ENCODE measurements at regions not wholly inside any gene's neighbourhood (a gene's known extent, or its start where the extent isn't known, plus 50 kb on each side); places are given as distances from the start of the nearest gene placed in this dataset.

DNA sequence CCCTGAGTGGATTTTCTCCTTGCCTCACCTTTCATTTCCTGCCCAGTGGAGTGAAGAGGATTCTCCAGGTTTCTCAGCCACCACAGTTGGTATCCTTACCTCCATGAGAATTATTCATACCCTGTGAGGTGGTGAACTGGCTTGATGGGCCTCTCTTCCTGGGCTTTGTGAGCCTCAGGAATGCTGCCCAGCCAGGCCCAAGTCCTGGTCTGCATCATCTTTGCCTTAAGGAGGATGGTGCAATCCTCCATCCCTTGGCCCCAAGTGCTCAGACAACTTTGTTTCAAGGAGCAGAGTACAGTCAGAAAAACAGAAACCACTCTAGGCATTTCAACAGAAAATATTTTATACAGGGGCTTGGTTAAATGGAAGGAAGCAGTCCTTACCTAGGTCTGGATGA is 114.2 kb upstream of the CADM1 start:
- no peaks in the 10 kb centered on the region for H3K27me3 Mint-ChIP-seq (ENCODE audit: insufficient read depth, unreplicated experiment)
- H3K4me3 Mint-ChIP-seq (ENCODE audit: unreplicated experiment): no peak overlapping the region
- intact Hi-C loops (cut with micrococcal nuclease; ENCODE audit: unreplicated experiment): no loop called here
- no peak for DNase-seq
- ChIA-PET POLR2A (no interaction called here), CTCF (no interaction called here)
- Histone ChIP-seq H3K36me3 (ENCODE audit: control insufficient read depth, insufficient read depth, low read length) (no peaks in the 10 kb centered on the region), H3K9me3 (no peaks in the 10 kb centered on the region), H3K27me3 (replicated peaks; ENCODE audit: control insufficient read depth, insufficient read depth, low read length) (no peaks in the 10 kb centered on the region), H3K4me3 (ENCODE audit: low read depth, low read length) (no peak overlapping the region), H3K4me1 (no peaks in the 10 kb centered on the region)
- TF ChIP-seq, protein P1, sequence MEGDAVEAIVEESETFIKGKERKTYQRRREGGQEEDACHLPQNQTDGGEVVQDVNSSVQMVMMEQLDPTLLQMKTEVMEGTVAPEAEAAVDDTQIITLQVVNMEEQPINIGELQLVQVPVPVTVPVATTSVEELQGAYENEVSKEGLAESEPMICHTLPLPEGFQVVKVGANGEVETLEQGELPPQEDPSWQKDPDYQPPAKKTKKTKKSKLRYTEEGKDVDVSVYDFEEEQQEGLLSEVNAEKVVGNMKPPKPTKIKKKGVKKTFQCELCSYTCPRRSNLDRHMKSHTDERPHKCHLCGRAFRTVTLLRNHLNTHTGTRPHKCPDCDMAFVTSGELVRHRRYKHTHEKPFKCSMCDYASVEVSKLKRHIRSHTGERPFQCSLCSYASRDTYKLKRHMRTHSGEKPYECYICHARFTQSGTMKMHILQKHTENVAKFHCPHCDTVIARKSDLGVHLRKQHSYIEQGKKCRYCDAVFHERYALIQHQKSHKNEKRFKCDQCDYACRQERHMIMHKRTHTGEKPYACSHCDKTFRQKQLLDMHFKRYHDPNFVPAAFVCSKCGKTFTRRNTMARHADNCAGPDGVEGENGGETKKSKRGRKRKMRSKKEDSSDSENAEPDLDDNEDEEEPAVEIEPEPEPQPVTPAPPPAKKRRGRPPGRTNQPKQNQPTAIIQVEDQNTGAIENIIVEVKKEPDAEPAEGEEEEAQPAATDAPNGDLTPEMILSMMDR (IDR thresholded peaks at IDR 0.05; ENCODE audit: insufficient read depth in 1 of 2, low read depth in 1 of 2, low read length in 1 of 2, severe bottlenecking in 1 of 2, unreplicated experiment in 1 of 2): no peak
- no TSS peak for BruUV-seq (replicated peaks)
- no peaks in the 10 kb centered on the region for H3K9me3 Mint-ChIP-seq (ENCODE audit: unreplicated experiment)
- no peak overlapping the region for H3K27ac Mint-ChIP-seq (ENCODE audit: unreplicated experiment)
- no peaks in the 10 kb centered on the region for H3K36me3 Mint-ChIP-seq (ENCODE audit: insufficient read depth, unreplicated experiment)
- H3K4me1 Mint-ChIP-seq (ENCODE audit: low read depth, unreplicated experiment): no peaks in the 10 kb centered on the region

DNA sequence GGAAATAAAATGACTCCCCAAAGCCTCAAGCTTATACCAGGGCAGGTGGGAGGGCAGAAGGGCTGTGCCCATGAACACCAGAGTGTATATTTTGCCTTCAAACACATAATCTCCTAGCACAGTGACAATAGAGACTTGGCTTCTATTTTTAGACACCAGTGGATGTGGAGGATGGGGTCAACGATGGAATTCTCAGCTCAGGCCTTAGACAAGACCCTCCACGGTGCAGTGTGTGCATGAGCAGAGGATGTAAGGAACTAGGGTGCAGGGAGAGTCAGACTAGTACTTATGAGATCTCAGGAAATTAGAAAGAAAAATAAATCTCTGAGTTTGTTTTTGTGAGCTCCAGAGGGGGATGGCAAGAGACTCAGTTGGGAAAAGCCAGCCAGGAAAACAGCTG is 113.6 kb upstream of the CADM1 start:
- CTCF ChIA-PET: no interaction called here
- Mint-ChIP-seq H3K4me3 (ENCODE audit: unreplicated experiment) (no peak overlapping the region), H3K9me3 (ENCODE audit: unreplicated experiment) (no peaks in the 10 kb centered on the region), H3K4me1 (ENCODE audit: low read depth, unreplicated experiment) (peaks cover 1% of the 10 kb centered on the region), H3K36me3 (ENCODE audit: insufficient read depth, unreplicated experiment) (no peaks in the 10 kb centered on the region), H3K27ac (ENCODE audit: unreplicated experiment) (no peak overlapping the region), H3K27me3 (ENCODE audit: insufficient read depth, unreplicated experiment) (no peaks in the 10 kb centered on the region)
- intact Hi-C loops (cut with micrococcal nuclease; ENCODE audit: unreplicated experiment): no loop called here
- H3K4me3 ChIP-seq (ENCODE audit: low read depth, low read length): no peak overlapping the region
- POLR2A ChIA-PET: no interaction called here
- no peaks in the 10 kb centered on the region for H3K36me3 ChIP-seq (ENCODE audit: control insufficient read depth, insufficient read depth, low read length)
- no TSS peak for BruUV-seq (replicated peaks)
- no peaks in the 10 kb centered on the region for H3K9me3 ChIP-seq
- H3K27me3 ChIP-seq (replicated peaks; ENCODE audit: control insufficient read depth, insufficient read depth, low read length): no peaks in the 10 kb centered on the region
- TF ChIP-seq, protein P1 (IDR thresholded peaks at IDR 0.05; ENCODE audit: insufficient read depth in 1 of 2, low read depth in 1 of 2, low read length in 1 of 2, severe bottlenecking in 1 of 2, unreplicated experiment in 1 of 2): no peak
- DNase-seq: no peak
- no peaks in the 10 kb centered on the region for H3K4me1 ChIP-seq

DNA sequence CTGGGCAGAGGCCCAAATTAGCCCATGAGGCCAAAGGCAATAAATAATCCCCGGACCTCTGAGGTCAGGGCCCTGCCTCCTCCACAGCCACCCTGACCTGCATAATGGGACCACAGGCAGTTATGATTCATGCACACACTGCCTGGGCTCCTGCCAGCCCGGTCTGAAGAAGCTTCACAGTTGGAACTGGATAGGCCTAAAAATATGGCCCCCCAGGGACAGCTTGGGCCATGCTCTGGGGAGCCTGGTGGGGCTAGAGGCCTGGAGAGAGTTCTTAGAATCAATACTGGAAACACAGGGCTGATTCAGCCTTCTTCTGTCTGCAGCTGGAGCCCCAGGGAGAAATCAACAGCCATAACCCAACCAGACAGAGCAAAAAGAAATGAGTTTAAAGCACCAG is 112.8 kb upstream of the CADM1 start:
- no peaks in the 10 kb centered on the region for H3K9me3 ChIP-seq
- no peaks in the 10 kb centered on the region for H3K4me1 ChIP-seq
- no TSS peak for BruUV-seq (replicated peaks)
- Mint-ChIP-seq H3K36me3 (ENCODE audit: insufficient read depth, unreplicated experiment) (no peaks in the 10 kb centered on the region), H3K9me3 (ENCODE audit: unreplicated experiment) (no peaks in the 10 kb centered on the region), H3K27me3 (ENCODE audit: insufficient read depth, unreplicated experiment) (no peaks in the 10 kb centered on the region), H3K4me3 (ENCODE audit: unreplicated experiment) (no peak overlapping the region), H3K27ac (ENCODE audit: unreplicated experiment) (no peak overlapping the region), H3K4me1 (ENCODE audit: low read depth, unreplicated experiment) (peaks cover 7% of the 10 kb centered on the region)
- H3K27me3 ChIP-seq (replicated peaks; ENCODE audit: control insufficient read depth, insufficient read depth, low read length): no peaks in the 10 kb centered on the region
- TF ChIP-seq, protein P1 (IDR thresholded peaks at IDR 0.05; ENCODE audit: insufficient read depth in 1 of 2, low read depth in 1 of 2, low read length in 1 of 2, severe bottlenecking in 1 of 2, unreplicated experiment in 1 of 2): no peak
- no peaks in the 10 kb centered on the region for H3K36me3 ChIP-seq (ENCODE audit: control insufficient read depth, insufficient read depth, low read length)
- no peak overlapping the region for H3K4me3 ChIP-seq (ENCODE audit: low read depth, low read length)
- DNase-seq: no peak
- intact Hi-C loops (cut with micrococcal nuclease; ENCODE audit: unreplicated experiment): no loop called here
- CTCF ChIA-PET: no interaction called here
- POLR2A ChIA-PET: no interaction called here

All from Caco-2 (cell line).